Hepatic stellate cell (primary cell): ENCODE measurements at regions not wholly inside any gene's neighbourhood (a gene's known extent, or its start where the extent isn't known, plus 50 kb on each side); places are given as distances from the start of the nearest gene placed in this dataset.
"Not testable (repeated sequence)": the region's sequence is repeated elsewhere in the genome, so short reads cannot be mapped to it uniquely, and the experiment has no call there.

Experiments used
- DNase-seq: peaks from one replicate; pipeline ENCODE4 v3.0.0; 2011; ENCODE audit warnings: low spot score

DNA sequence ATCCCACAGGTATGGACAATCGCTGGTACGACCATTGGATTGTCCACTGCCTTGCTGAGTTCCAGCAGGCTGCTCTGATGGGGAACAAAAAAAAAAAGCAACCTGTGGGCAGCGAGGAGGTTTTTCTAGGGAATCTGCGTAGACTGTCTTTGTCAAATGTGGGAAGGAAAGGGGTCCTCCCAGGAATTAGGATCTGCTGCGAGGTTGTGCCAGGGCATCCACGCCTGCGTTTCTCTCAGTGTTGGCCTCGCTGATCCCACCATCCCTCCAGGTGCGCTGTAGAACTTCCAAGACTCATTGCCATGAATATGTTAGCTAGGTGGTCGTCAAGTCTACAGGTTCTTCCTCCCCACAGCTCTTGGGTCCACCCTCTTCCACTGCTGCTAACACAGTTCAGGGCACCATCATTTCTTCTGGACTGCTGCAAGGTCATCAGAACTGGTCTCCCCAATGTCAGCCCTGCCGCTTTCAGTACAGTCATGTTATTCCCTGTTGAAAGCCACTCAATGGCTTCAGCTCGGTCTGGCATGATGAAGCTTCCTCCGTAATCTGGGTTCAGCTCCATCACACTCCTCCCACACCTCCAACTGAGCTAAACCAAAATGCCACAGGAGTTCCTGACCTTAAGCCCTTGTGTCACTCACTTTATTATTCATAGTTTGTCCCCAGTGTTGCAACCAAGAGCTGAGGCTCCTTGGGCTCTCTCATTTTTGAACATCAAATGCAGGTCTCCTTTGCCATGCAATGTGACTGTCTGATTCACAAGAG lies 79.5 kb upstream of the DMRT1 start:
- no peak for DNase-seq

- DNase-seq = no peak
These were observed 77.8 kb upstream of the DMRT1 start for GRCh38 chr9:763692-764091.

GRCh38 chr9:764105-764524 lies 77.4 kb upstream of the DMRT1 start:
- peak; percentile 49 for DNase-seq

DNA sequence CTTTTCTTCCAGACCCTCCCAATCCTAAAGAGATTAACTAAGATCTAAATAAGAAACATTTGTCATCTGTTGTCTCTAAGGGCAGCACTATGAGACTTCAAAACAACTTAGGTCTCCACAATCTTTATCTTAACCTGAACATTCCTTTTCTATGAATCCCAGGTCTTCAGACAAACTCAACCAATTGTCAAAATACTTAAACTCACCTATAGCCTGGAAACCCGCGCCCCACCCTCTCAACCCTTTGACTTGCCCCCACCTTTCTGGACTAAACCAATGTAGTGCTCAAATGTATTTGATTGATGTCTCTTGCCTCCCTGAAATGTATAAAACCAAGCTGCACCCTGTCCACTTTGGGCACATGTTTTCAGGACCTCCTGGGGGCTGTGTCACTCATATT lies 76.5 kb upstream of the DMRT1 start:
- no peak for DNase-seq

DNA sequence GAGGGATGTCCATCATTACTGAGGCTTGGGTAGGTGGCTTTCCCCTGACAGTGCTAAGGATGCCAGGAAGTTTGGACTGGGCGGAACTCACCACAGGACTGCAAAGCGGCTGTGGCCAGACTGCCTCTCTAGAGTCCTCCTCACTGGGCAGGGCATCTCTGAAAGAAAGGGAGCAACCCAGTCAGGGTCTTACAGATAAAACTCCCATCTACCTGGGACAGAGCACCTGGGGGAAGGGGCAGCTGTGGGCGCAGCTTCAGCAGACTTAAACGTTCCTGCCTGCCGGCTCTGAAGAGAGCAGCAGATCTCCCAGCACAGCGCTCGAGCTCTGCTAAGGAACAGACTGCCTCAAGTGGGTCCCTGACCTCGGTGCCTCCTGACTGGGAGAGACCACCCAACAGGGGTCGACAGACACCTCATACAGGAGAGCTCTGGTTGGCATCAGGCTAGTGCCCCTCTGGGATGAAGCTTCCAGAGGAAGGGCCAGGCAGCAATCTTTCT lies 74.4 kb upstream of the DMRT1 start:
- DNase-seq = not testable (repeated sequence)

DNA sequence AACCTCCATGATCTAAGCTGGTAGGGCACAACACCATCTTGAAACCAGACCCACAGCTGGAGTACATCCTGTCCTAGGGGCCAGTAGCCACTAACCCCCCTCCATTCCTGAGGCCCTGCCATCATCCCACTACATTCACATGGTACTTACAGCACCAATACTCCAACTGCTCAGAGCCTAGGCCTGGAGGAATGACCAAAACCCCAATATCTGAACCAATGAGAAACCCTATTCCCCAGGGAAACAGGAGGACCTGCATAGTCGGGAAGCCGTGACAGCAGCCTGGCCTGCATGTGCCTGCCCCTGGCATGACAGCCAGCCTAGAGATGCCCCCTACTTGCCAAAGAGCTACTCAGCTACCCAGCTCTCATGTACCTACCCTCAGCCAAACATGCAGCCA lies 65.4 kb upstream of the DMRT1 start:
- no peak for DNase-seq

GRCh38 chr9:777978-778377 lies 63.5 kb upstream of the DMRT1 start:
- DNase-seq = no peak

GRCh38 chr9:784202-784601 lies 57.3 kb upstream of the DMRT1 start:
- DNase-seq = no peak

GRCh38 chr9:784916-785315 lies 56.6 kb upstream of the DMRT1 start:
- DNase-seq = no peak

GRCh38 chr9:785997-786396 lies 55.5 kb upstream of the DMRT1 start:
- DNase-seq = no peak

GRCh38 chr9:786405-786804 lies 55.1 kb upstream of the DMRT1 start:
- DNase-seq = no peak

DNA sequence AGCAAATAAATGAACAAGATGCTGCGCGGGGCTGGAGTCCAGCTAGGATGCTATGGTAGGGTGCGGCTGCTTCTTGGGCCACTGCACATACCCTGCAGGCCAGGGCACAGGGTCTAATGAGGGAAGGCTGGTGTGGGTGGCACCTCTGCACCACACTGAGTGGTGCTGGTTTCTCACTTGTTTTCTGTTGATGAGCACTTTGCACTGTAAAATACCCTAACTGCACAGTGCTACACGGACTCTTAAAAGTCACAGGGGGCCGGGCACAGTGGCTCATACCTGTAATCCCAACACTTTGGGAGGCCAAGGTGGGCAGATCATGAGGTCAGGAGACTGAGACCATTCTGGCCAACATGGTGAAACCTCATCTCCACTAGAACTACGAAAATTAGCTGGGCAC lies 52.7 kb upstream of the DMRT1 start:
- DNase-seq = no peak
